ENCODE measurements at regions not wholly inside any gene's neighbourhood (a gene's known extent, or its start where the extent isn't known, plus 50 kb on each side); places are given as distances from the start of the nearest gene placed in this dataset.

- no peak overlapping the region for H3K4me2 ChIP-seq (ENCODE audit: extremely low read depth, insufficient read depth, low read length)
- TF ChIP-seq CTCF (conservative IDR thresholded peaks at IDR 0.05 in 1 of 2, IDR thresholded peaks at IDR 0.05 in 1 of 2; ENCODE audit: low read depth in 1 of 2, low read length in 2 of 2): no peak
- TF ChIP-seq EZH2 (IDR thresholded peaks at IDR 0.05; ENCODE audit: low read length, missing control alignments): no peak
Observed at GRCh38 chr4:31085689-31086088, 365.5 kb downstream of the PCDH7 start.

GRCh38 chr4:31086756-31087330, 366.7 kb downstream of the PCDH7 start:
- TF ChIP-seq EZH2 (IDR thresholded peaks at IDR 0.05; ENCODE audit: low read length, missing control alignments): no peak
- TF ChIP-seq CTCF (conservative IDR thresholded peaks at IDR 0.05 in 1 of 2, IDR thresholded peaks at IDR 0.05 in 1 of 2; ENCODE audit: low read depth in 1 of 2, low read length in 2 of 2): no peak
- H3K36me3 ChIP-seq (ENCODE audit: control insufficient read depth, insufficient read depth, low read length): no peaks in the 10 kb centered on the region
- H4K20me1 ChIP-seq (ENCODE audit: control insufficient read depth, extremely low read depth, insufficient read depth, low read length): no peaks in the 10 kb centered on the region
- no peak overlapping the region for H3K4me2 ChIP-seq (ENCODE audit: extremely low read depth, insufficient read depth, low read length)
- no peaks in the 10 kb centered on the region for H3K79me2 ChIP-seq (ENCODE audit: control insufficient read depth, insufficient read depth, low read length)
- peak; percentile 18 to 70 for DNase-seq (ENCODE audit: low read depth in 2 of 2)
- no peak overlapping the region for H3K4me3 ChIP-seq (replicated peaks in 1 of 4; ENCODE audit: control extremely low read depth in 1 of 4, insufficient read depth in 1 of 4, low read depth in 3 of 4, low read length in 4 of 4)
- no peak overlapping the region for H3K27ac ChIP-seq (ENCODE audit: insufficient read depth, low read length)
- no peaks in the 10 kb centered on the region for H3K9me3 ChIP-seq (ENCODE audit: control insufficient read depth, insufficient read depth, low read depth, low read length)
- H3K4me1 ChIP-seq (ENCODE audit: control insufficient read depth, extremely low read depth, insufficient read depth, low read length): peaks cover 4% of the 10 kb centered on the region
- no peaks in the 10 kb centered on the region for H3K27me3 ChIP-seq (ENCODE audit: control insufficient read depth, insufficient read depth, low read length)
- H3K9ac ChIP-seq (ENCODE audit: insufficient read depth, low read length): no peak overlapping the region
- H2AFZ ChIP-seq (ENCODE audit: low read length): no peak overlapping the region

More at GRCh38 chr4:31085689-31086088, 365.5 kb downstream of the PCDH7 start:
- Histone ChIP-seq H3K79me2 (ENCODE audit: control insufficient read depth, insufficient read depth, low read length) (no peaks in the 10 kb centered on the region), H2AFZ (ENCODE audit: low read length) (no peak overlapping the region), H3K9me3 (ENCODE audit: control insufficient read depth, insufficient read depth, low read depth, low read length) (no peaks in the 10 kb centered on the region), H3K27ac (ENCODE audit: insufficient read depth, low read length) (no peak overlapping the region), H3K9ac (ENCODE audit: insufficient read depth, low read length) (no peak overlapping the region), H3K4me1 (ENCODE audit: control insufficient read depth, extremely low read depth, insufficient read depth, low read length) (peaks cover 6% of the 10 kb centered on the region), H3K36me3 (ENCODE audit: control insufficient read depth, insufficient read depth, low read length) (no peaks in the 10 kb centered on the region), H3K4me3 (replicated peaks in 1 of 4; ENCODE audit: control extremely low read depth in 1 of 4, insufficient read depth in 1 of 4, low read depth in 3 of 4, low read length in 4 of 4) (no peak overlapping the region), H3K27me3 (ENCODE audit: control insufficient read depth, insufficient read depth, low read length) (no peaks in the 10 kb centered on the region), H4K20me1 (ENCODE audit: control insufficient read depth, extremely low read depth, insufficient read depth, low read length) (no peaks in the 10 kb centered on the region)
- DNase-seq (ENCODE audit: low read depth in 2 of 2): no peak

- Histone ChIP-seq H3K9ac (ENCODE audit: insufficient read depth, low read length) (no peak overlapping the region), H3K4me3 (replicated peaks in 1 of 4; ENCODE audit: control extremely low read depth in 1 of 4, insufficient read depth in 1 of 4, low read depth in 3 of 4, low read length in 4 of 4) (no peak overlapping the region), H3K79me2 (ENCODE audit: control insufficient read depth, insufficient read depth, low read length) (no peaks in the 10 kb centered on the region), H3K27ac (ENCODE audit: insufficient read depth, low read length) (no peak overlapping the region), H3K9me3 (ENCODE audit: control insufficient read depth, insufficient read depth, low read depth, low read length) (no peaks in the 10 kb centered on the region), H3K27me3 (ENCODE audit: control insufficient read depth, insufficient read depth, low read length) (no peaks in the 10 kb centered on the region), H3K4me1 (ENCODE audit: control insufficient read depth, extremely low read depth, insufficient read depth, low read length) (peaks cover 4% of the 10 kb centered on the region), H3K36me3 (ENCODE audit: control insufficient read depth, insufficient read depth, low read length) (no peaks in the 10 kb centered on the region), H3K4me2 (ENCODE audit: extremely low read depth, insufficient read depth, low read length) (peak overlapping the region; percentile 35), H4K20me1 (ENCODE audit: control insufficient read depth, extremely low read depth, insufficient read depth, low read length) (no peaks in the 10 kb centered on the region), H2AFZ (ENCODE audit: low read length) (no peak overlapping the region)
- DNase-seq (ENCODE audit: low read depth in 2 of 2): peak; percentile 90
- TF ChIP-seq CTCF (conservative IDR thresholded peaks at IDR 0.05 in 1 of 2, IDR thresholded peaks at IDR 0.05 in 1 of 2; ENCODE audit: low read depth in 1 of 2, low read length in 2 of 2): no peak
- no peak for TF ChIP-seq EZH2 (IDR thresholded peaks at IDR 0.05; ENCODE audit: low read length, missing control alignments)
Observed at GRCh38 chr4:31088600-31089230, 368.5 kb downstream of the PCDH7 start.

All from fibroblast of lung (primary cell).